ENCODE measurements at regions not wholly inside any gene's neighbourhood (a gene's known extent, or its start where the extent isn't known, plus 50 kb on each side); places are given as distances from the start of the nearest gene placed in this dataset.

- intact Hi-C loops (cut with DNase I; ENCODE audit: low total_unique reads), result no loop called here
- DNase-seq, result no peak
- H3K27me3 ChIP-seq (replicated peaks in 1 of 7), result no peaks in the 10 kb centered on the region
- H3K9me3 ChIP-seq, result no peaks in the 10 kb centered on the region
- H3K27ac ChIP-seq, result no peak overlapping the region
- 89 to 95% (median 90%) methylated on average over 2 of the region's 2 CpGs for WGBS, 5 donors
- no peak overlapping the region for H3K4me3 ChIP-seq
- TF ChIP-seq POLR2A (IDR thresholded peaks at IDR 0.05), result no peak
- TF ChIP-seq, protein P1, sequence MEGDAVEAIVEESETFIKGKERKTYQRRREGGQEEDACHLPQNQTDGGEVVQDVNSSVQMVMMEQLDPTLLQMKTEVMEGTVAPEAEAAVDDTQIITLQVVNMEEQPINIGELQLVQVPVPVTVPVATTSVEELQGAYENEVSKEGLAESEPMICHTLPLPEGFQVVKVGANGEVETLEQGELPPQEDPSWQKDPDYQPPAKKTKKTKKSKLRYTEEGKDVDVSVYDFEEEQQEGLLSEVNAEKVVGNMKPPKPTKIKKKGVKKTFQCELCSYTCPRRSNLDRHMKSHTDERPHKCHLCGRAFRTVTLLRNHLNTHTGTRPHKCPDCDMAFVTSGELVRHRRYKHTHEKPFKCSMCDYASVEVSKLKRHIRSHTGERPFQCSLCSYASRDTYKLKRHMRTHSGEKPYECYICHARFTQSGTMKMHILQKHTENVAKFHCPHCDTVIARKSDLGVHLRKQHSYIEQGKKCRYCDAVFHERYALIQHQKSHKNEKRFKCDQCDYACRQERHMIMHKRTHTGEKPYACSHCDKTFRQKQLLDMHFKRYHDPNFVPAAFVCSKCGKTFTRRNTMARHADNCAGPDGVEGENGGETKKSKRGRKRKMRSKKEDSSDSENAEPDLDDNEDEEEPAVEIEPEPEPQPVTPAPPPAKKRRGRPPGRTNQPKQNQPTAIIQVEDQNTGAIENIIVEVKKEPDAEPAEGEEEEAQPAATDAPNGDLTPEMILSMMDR (IDR thresholded peaks at IDR 0.05 in 8 of 11, conservative IDR thresholded peaks at IDR 0.05 in 3 of 11), result no peak
- TF ChIP-seq POLR2AphosphoS5 (IDR thresholded peaks at IDR 0.05), result no peak
- no peaks in the 10 kb centered on the region for H3K36me3 ChIP-seq
- no peaks in the 10 kb centered on the region for H3K4me1 ChIP-seq
These were observed 60.0 kb upstream of the KIF13A start for GRCh38 chr6:18047406-18047805.

DNA sequence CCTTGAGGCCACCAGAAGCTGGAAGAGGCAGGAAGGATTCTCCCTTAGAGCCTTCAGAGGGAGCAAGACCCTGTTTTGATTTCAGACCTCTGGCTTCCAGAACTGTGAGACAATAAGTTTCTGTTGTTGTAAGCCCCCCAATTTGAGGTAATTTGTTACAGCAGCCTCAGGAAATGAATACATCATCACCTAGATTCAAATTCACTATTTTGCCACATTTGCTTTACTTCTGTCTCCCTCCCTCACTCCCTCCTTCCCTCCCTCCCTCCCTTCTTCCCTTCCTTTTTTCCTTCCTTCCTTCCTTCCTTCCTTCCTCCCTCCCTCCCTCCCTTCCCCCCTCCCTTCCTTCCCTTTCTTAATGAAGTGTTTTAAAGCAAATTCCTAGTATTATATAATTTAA, 58.1 kb upstream of the KIF13A start:
- no peak for DNase-seq
- Histone ChIP-seq H3K4me3 (no peak overlapping the region), H3K36me3 (no peaks in the 10 kb centered on the region), H3K9me3 (no peaks in the 10 kb centered on the region), H3K4me1 (no peaks in the 10 kb centered on the region), H3K27ac (no peak overlapping the region), H3K27me3 (replicated peaks in 1 of 7) (no peaks in the 10 kb centered on the region)
- TF ChIP-seq POLR2A (IDR thresholded peaks at IDR 0.05) (no peak), POLR2AphosphoS5 (IDR thresholded peaks at IDR 0.05) (no peak)
- TF ChIP-seq, protein P1 (IDR thresholded peaks at IDR 0.05 in 8 of 11, conservative IDR thresholded peaks at IDR 0.05 in 3 of 11), result no peak
- intact Hi-C loops (cut with DNase I; ENCODE audit: low total_unique reads), result no loop called here

DNA sequence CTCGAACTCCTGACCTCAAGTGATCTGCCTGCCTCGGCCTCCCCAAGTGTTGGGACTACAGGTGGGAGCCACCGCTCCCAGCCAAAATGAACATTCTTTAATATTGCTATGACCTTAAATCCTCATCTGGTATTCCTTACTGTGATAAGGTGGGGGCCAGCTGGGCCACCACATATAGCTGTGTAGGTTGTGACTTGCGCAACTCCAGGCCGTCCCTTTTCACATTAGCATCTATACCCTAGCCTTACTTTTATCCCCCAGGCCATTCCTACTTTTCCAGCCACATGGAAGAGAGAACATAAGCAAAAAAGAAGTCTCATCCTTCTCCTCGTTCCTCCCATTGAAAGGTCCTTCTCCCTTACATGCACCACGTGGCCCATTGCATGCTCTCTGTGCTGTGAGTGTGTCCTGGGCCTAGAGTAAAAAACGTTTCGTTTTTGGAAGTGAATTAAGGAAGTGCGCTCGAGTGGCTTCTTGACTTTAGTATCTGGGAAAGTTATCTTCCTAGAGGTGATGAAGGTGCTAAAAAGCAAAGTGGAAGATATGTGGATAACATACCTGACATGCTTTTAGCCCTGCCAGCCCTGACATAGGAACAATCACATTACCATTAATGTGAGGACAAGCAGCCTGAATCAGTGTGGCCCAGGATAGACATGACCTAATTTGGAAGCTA, 56.8 kb upstream of the KIF13A start:
- WGBS, 5 donors, result 78 to 83% (median 81%) methylated on average over 11 of the region's 11 CpGs
- DNase-seq, result no peak
- no peaks in the 10 kb centered on the region for H3K4me1 ChIP-seq
- intact Hi-C loops (cut with DNase I; ENCODE audit: low total_unique reads), result no loop called here
- H3K36me3 ChIP-seq, result no peaks in the 10 kb centered on the region
- TF ChIP-seq POLR2A (IDR thresholded peaks at IDR 0.05), result no peak
- TF ChIP-seq POLR2AphosphoS5 (IDR thresholded peaks at IDR 0.05), result no peak
- TF ChIP-seq, protein P1 (IDR thresholded peaks at IDR 0.05 in 8 of 11, conservative IDR thresholded peaks at IDR 0.05 in 3 of 11), result no peak
- H3K9me3 ChIP-seq, result no peaks in the 10 kb centered on the region
- H3K27ac ChIP-seq, result no peak overlapping the region
- H3K4me3 ChIP-seq, result no peak overlapping the region
- H3K27me3 ChIP-seq (replicated peaks in 1 of 7), result no peaks in the 10 kb centered on the region

DNA sequence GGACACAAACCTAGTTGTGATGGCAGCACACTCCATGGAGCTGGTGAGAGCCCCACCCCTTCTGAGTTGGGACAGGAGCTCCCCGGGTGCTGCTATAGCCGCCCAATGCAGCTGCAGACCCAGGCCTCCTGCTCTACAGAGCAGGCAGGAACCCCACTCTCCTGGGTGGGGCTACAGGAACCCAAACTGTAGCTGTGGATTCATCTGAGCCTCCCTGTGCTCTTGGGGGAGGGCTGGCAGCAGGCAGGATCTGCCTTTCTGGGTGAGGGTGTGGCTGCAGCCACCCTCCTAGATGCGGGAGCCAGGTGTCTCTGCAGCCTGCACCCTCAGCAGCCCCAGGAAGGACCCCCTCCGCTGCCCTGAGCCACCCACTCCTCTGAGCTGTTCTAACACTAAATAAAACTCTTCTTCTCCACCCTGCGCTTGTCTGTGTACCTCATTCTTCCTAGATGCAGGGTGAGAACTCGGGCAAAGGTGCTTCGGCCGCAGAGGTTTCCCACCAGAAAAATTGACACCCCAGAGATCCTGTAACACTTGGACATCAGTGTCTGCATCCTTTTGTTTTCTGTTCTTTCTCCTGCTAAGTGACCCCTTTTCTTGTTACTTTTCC, 55.2 kb upstream of the KIF13A start:
- no peaks in the 10 kb centered on the region for H3K36me3 ChIP-seq
- DNase-seq, result no peak
- no peak overlapping the region for H3K27ac ChIP-seq
- WGBS, 5 donors, result 80 to 93% (median 90%) methylated on average over 8 of the region's 8 CpGs
- intact Hi-C loops (cut with DNase I; ENCODE audit: low total_unique reads), result no loop called here
- TF ChIP-seq POLR2A (IDR thresholded peaks at IDR 0.05) (no peak), POLR2AphosphoS5 (IDR thresholded peaks at IDR 0.05) (no peak)
- TF ChIP-seq, protein P1 (IDR thresholded peaks at IDR 0.05 in 8 of 11, conservative IDR thresholded peaks at IDR 0.05 in 3 of 11), result no peak
- no peaks in the 10 kb centered on the region for H3K4me1 ChIP-seq
- H3K9me3 ChIP-seq, result no peaks in the 10 kb centered on the region
- no peak overlapping the region for H3K4me3 ChIP-seq
- no peaks in the 10 kb centered on the region for H3K27me3 ChIP-seq (replicated peaks in 1 of 7)

Measured in spleen (tissue), 11 donors.